Left renal cortex interstitium (tissue), 4 donors: ENCODE measurements at regions not wholly inside any gene's neighbourhood (a gene's known extent, or its start where the extent isn't known, plus 50 kb on each side); places are given as distances from the start of the nearest gene placed in this dataset.

Experiments used
- DNase-seq, 4 donors: peaks; one replicate each; pipeline ENCODE4 v3.0.0-alpha.2; 2013; ENCODE audit warnings: low read depth in 4 of 4, low spot score in 2 of 4, missing footprints in 1 of 4

GRCh38 chr4:184941671-184942418 is 76.4 kb upstream of the HELT start:
- no peak for DNase-seq

- no peak for DNase-seq
Measured at GRCh38 chr4:184942444-184943425, 75.6 kb upstream of the HELT start.

GRCh38 chr4:184949020-184949419 is 69.3 kb upstream of the HELT start:
- no peak for DNase-seq

GRCh38 chr4:184950117-184950830 is 68.0 kb upstream of the HELT start:
- DNase-seq: no peak

- no peak for DNase-seq
Measured at GRCh38 chr4:184950926-184951325, 67.4 kb upstream of the HELT start.

GRCh38 chr4:184951668-184952160 is 66.6 kb upstream of the HELT start:
- DNase-seq: no peak

- DNase-seq: no peak
Measured at GRCh38 chr4:184952522-184952921, 65.8 kb upstream of the HELT start.

GRCh38 chr4:184953421-184953945 is 64.8 kb upstream of the HELT start:
- DNase-seq: no peak

GRCh38 chr4:184953971-184954370 is 64.3 kb upstream of the HELT start:
- DNase-seq: no peak

GRCh38 chr4:184954482-184954881 is 63.8 kb upstream of the HELT start:
- no peak for DNase-seq

- no peak for DNase-seq
Measured at GRCh38 chr4:184955116-184955515, 63.2 kb upstream of the HELT start.

GRCh38 chr4:184955636-184956035 is 62.7 kb upstream of the HELT start:
- no peak for DNase-seq

GRCh38 chr4:184957446-184958115 is 60.7 kb upstream of the HELT start:
- no peak for DNase-seq

- DNase-seq: no peak
Measured at GRCh38 chr4:184958127-184958922, 60.0 kb upstream of the HELT start.

GRCh38 chr4:184958923-184959210 is 59.4 kb upstream of the HELT start:
- no peak for DNase-seq

- DNase-seq: no peak
Measured at GRCh38 chr4:184959309-184959708, 59.0 kb upstream of the HELT start.

- DNase-seq: no peak
Measured at GRCh38 chr4:184959786-184960185, 58.5 kb upstream of the HELT start.

- no peak for DNase-seq
Measured at GRCh38 chr4:184960505-184960971, 57.8 kb upstream of the HELT start.

- DNase-seq: no peak
Measured at GRCh38 chr4:184961660-184962059, 56.6 kb upstream of the HELT start.
